GM23338 (cell line): ENCODE measurements at regions not wholly inside any gene's neighbourhood (a gene's known extent, or its start where the extent isn't known, plus 50 kb on each side); places are given as distances from the start of the nearest gene placed in this dataset.

Experiments used
- ATAC-seq: fragments of 200-7000 bp; cut with Tn5 transposase; 3 replicates; pipeline ENCODE4 v1.9.1; 2020
- DNase-seq: peaks from one replicate; pipeline ENCODE4 v3.0.0-alpha.2; 2015; ENCODE audit warnings: low spot score
- H2AFZ ChIP-seq: fragments of 200-600 bp; sonication (generic); 2 replicates; pipeline ENCODE4 v1.8.0; 2016; ENCODE audit warnings: antibody characterized with exemption, mild to moderate bottlenecking, moderate library complexity
- H3F3A ChIP-seq: fragments of 200-600 bp; sonication (generic); replicated peaks from 2 replicates; pipeline ENCODE4 v1.8.0; 2017; ENCODE audit warnings: antibody characterized with exemption, mixed run types, low read depth
- H3K27ac ChIP-seq: fragments of 200-600 bp; sonication (generic); 2 replicates; pipeline ENCODE4 v1.6.1; 2016; ENCODE audit warnings: low read depth
- H3K27me3 ChIP-seq: fragments of 200-600 bp; sonication (generic); 2 replicates; pipeline ENCODE4 v1.8.0; 2016; ENCODE audit warnings: mild to moderate bottlenecking, mixed run types, moderate library complexity; ENCODE audit not compliant: insufficient read depth
- H3K36me3 ChIP-seq: fragments of 200-600 bp; sonication (generic); 2 replicates; pipeline ENCODE4 v1.8.0; 2016; ENCODE audit warnings: mild to moderate bottlenecking; ENCODE audit not compliant: insufficient read depth
- H3K4me1 ChIP-seq: fragments of 200-600 bp; sonication (generic); 2 replicates; pipeline ENCODE4 v1.8.0; 2016; ENCODE audit warnings: mild to moderate bottlenecking, moderate library complexity; ENCODE audit not compliant: insufficient read depth
- H3K4me2 ChIP-seq: fragments of 200-600 bp; sonication (generic); 2 replicates; pipeline ENCODE4 v1.7.1; 2017; ENCODE audit warnings: mixed run types
- H3K4me3 ChIP-seq: fragments of 200-600 bp; sonication (generic); 2 replicates; pipeline ENCODE4 v1.6.1; 2016; ENCODE audit warnings: mixed run types
- H3K79me2 ChIP-seq: fragments of 200-600 bp; sonication (generic); replicated peaks from 2 replicates; pipeline ENCODE4 v1.8.0; 2017; ENCODE audit warnings: mild to moderate bottlenecking; ENCODE audit not compliant: insufficient read depth
- H3K9me2 ChIP-seq: fragments of 200-600 bp; sonication (generic); 2 replicates; pipeline ENCODE4 v1.8.0; 2017; ENCODE audit not compliant: insufficient read depth
- H4K20me1 ChIP-seq: fragments of 200-600 bp; sonication (generic); replicated peaks from 2 replicates; pipeline ENCODE4 v1.8.0; 2017; ENCODE audit warnings: mild to moderate bottlenecking; ENCODE audit not compliant: insufficient read depth
- H3K27ac Mint-ChIP-seq: 2 replicates; pipeline ENCODE4 v1.8.0; 2020; ENCODE audit warnings: inconsistent platforms, mild to moderate bottlenecking, moderate library complexity, mixed read lengths
- H3K27me3 Mint-ChIP-seq: 3 replicates; pipeline ENCODE4 v1.8.0; 2022; ENCODE audit warnings: low read depth, mild to moderate bottlenecking, moderate library complexity, mixed read lengths, inconsistent platforms; ENCODE audit not compliant: insufficient read depth, poor library complexity
- H3K36me3 Mint-ChIP-seq: 3 replicates; pipeline ENCODE4 v1.8.0; 2021; ENCODE audit warnings: low read depth, mild to moderate bottlenecking, inconsistent platforms, moderate library complexity, mixed read lengths
- H3K4me1 Mint-ChIP-seq: 3 replicates; pipeline ENCODE4 v1.8.0; 2020; ENCODE audit warnings: mild to moderate bottlenecking, inconsistent platforms, mixed read lengths
- H3K4me3 Mint-ChIP-seq: 3 replicates; pipeline ENCODE4 v1.8.0; 2021; ENCODE audit warnings: moderate library complexity, mild to moderate bottlenecking, inconsistent platforms, mixed read lengths
- H3K9me3 Mint-ChIP-seq: 3 replicates; pipeline ENCODE4 v1.8.0; 2020; ENCODE audit warnings: moderate library complexity, mild to moderate bottlenecking, inconsistent platforms, mixed read lengths
- CREB1 ChIP-seq: fragments of 250-450 bp; sonication (Bioruptor Pico); IDR thresholded peaks from 2 replicates; pipeline ENCODE4 v1.5.0; 2020; ENCODE audit warnings: low read depth, mild to moderate bottlenecking, moderate library complexity
- CTCF ChIP-seq, 2 experiments: fragments of 200-600 bp in 1 of 2; sonication (generic) in 1 of 2; conservative IDR thresholded peaks; 2 replicates each; pipeline versions ENCODE4 v1.5.1 to v1.6.1; 2016 to 2017; ENCODE audit warnings: antibody characterized with exemption in 2 of 2, low read depth in 2 of 2, mild to moderate bottlenecking in 2 of 2, moderate library complexity in 1 of 2
- ETS1 ChIP-seq: IDR thresholded peaks from 2 replicates; pipeline ENCODE4 v1.6.1; 2016; ENCODE audit warnings: antibody characterized with exemption
- EZH2 ChIP-seq: fragments of 200-600 bp; sonication (generic); IDR thresholded peaks from one replicate; pipeline ENCODE4 v1.8.0; 2017; ENCODE audit warnings: antibody characterized with exemption, mild to moderate bottlenecking, low read depth; ENCODE audit not compliant: unreplicated experiment
- EZH2phosphoT487 ChIP-seq: fragments of 200-600 bp; sonication (generic); IDR thresholded peaks from one replicate; pipeline ENCODE4 v1.8.1; 2018; ENCODE audit warnings: antibody characterized with exemption; ENCODE audit not compliant: unreplicated experiment
- JUNB ChIP-seq: IDR thresholded peaks from one replicate; pipeline ENCODE4 v1.6.1; 2016; ENCODE audit warnings: antibody characterized with exemption; ENCODE audit not compliant: unreplicated experiment
- NANOG ChIP-seq: IDR thresholded peaks from 2 replicates; pipeline ENCODE4 v1.6.1; 2016; ENCODE audit warnings: antibody characterized with exemption, borderline replicate concordance
- POLR2AphosphoS5 ChIP-seq: IDR thresholded peaks from 2 replicates; pipeline ENCODE4 v1.6.1; 2016; ENCODE audit warnings: antibody characterized with exemption, low read depth
- REST ChIP-seq: IDR thresholded peaks from one replicate; pipeline ENCODE4 v1.6.1; 2018; ENCODE audit warnings: antibody characterized with exemption; ENCODE audit not compliant: unreplicated experiment
- STAT1 ChIP-seq: IDR thresholded peaks from one replicate; pipeline ENCODE4 v1.6.1; 2016; ENCODE audit warnings: antibody characterized with exemption; ENCODE audit not compliant: unreplicated experiment
- ZNF114 ChIP-seq: fragments of 250-450 bp; sonication (Bioruptor Pico); IDR thresholded peaks from 2 replicates; pipeline ENCODE4 v1.5.0; 2020; ENCODE audit warnings: mild to moderate bottlenecking, moderate library complexity
- ZNF331 ChIP-seq: fragments of 250-450 bp; sonication (Bioruptor Pico); IDR thresholded peaks from 2 replicates; pipeline ENCODE4 v1.5.0; 2020; ENCODE audit warnings: low read depth, mild to moderate bottlenecking, moderate library complexity

- H3K36me3 ChIP-seq = no peaks in the 10 kb centered on the region
- no peaks in the 10 kb centered on the region for H4K20me1 ChIP-seq
- H3K9me2 ChIP-seq = no peaks in the 10 kb centered on the region
- Mint-ChIP-seq H3K27ac (no peak overlapping the region), H3K4me3 (no peak overlapping the region), H3K9me3 (peaks cover 1% of the 10 kb centered on the region; the same call in 1 of the 3 replicates), H3K36me3 (no peaks in the 10 kb centered on the region), H3K27me3 (peaks cover 7% of the 10 kb centered on the region), H3K4me1 (no peaks in the 10 kb centered on the region)
- no peak overlapping the region for H2AFZ ChIP-seq
- DNase-seq = no peak
- no peak overlapping the region for H3K27ac ChIP-seq
- TF ChIP-seq CTCF (conservative IDR thresholded peaks at IDR 0.05; ENCODE audit: low read depth in 2 of 2) (no peak), ZNF331 (no peak), EZH2 (no peak), STAT1 (no peak), JUNB (no peak), NANOG (no peak), CREB1 (CRISPR knock-in tag) (no peak)
- H3K79me2 ChIP-seq = no peaks in the 10 kb centered on the region
- no peak overlapping the region for H3K4me2 ChIP-seq
- H3K27me3 ChIP-seq = no peaks in the 10 kb centered on the region
- H3K4me3 ChIP-seq = no peak overlapping the region
- no peaks in the 10 kb centered on the region for H3F3A ChIP-seq
- no peaks in the 10 kb centered on the region for H3K4me1 ChIP-seq
- ATAC-seq = no peak
These were observed 384.1 kb upstream of the CCL2 start for GRCh38 chr17:33870936-33871335.

GRCh38 chr17:33871720-33872540 is 383.2 kb upstream of the CCL2 start:
- Mint-ChIP-seq H3K27me3 (peaks cover 7% of the 10 kb centered on the region), H3K4me3 (no peak overlapping the region), H3K27ac (no peak overlapping the region), H3K36me3 (peaks cover 2% of the 10 kb centered on the region; the same call in 2 of the 3 replicates), H3K9me3 (peaks cover 11% of the 10 kb centered on the region), H3K4me1 (no peaks in the 10 kb centered on the region)
- DNase-seq = no peak
- no peaks in the 10 kb centered on the region for H3K9me2 ChIP-seq
- no peak for ATAC-seq
- H3K27me3 ChIP-seq = no peaks in the 10 kb centered on the region
- no peak overlapping the region for H3K27ac ChIP-seq
- no peak overlapping the region for H2AFZ ChIP-seq
- H3K4me1 ChIP-seq = no peaks in the 10 kb centered on the region
- no peaks in the 10 kb centered on the region for H3K36me3 ChIP-seq
- no peak overlapping the region for H3K4me3 ChIP-seq
- H4K20me1 ChIP-seq = no peaks in the 10 kb centered on the region
- no peak overlapping the region for H3K4me2 ChIP-seq
- no peaks in the 10 kb centered on the region for H3F3A ChIP-seq
- H3K79me2 ChIP-seq = no peaks in the 10 kb centered on the region
- no peak for TF ChIP-seq EZH2
- no peak for TF ChIP-seq REST
- no peak for TF ChIP-seq POLR2AphosphoS5
- TF ChIP-seq ZNF114 (CRISPR knock-in tag) = no peak
- TF ChIP-seq NANOG = no peak
- no peak for TF ChIP-seq ETS1
- no peak for TF ChIP-seq STAT1
- TF ChIP-seq CREB1 (CRISPR knock-in tag) = no peak
- TF ChIP-seq CTCF (conservative IDR thresholded peaks at IDR 0.05; ENCODE audit: low read depth in 2 of 2) = no peak
- TF ChIP-seq EZH2phosphoT487 = no peak
- TF ChIP-seq JUNB = no peak
